Immature natural killer cell (primary cell): ENCODE measurements at regions not wholly inside any gene's neighbourhood (a gene's known extent, or its start where the extent isn't known, plus 50 kb on each side); places are given as distances from the start of the nearest gene placed in this dataset.

Experiments used
- DNase-seq, 3 donors: peaks; one replicate each; pipeline ENCODE4 v3.0.0; 2022; ENCODE audit warnings: mixed read lengths in 1 of 3
- H3K27ac Mint-ChIP-seq, 6 donors: one replicate each; pipeline ENCODE4 v1.8.0; 2020; ENCODE audit warnings: mixed read lengths in 6 of 6, mild to moderate bottlenecking in 5 of 6, inconsistent platforms in 4 of 6, moderate library complexity in 3 of 6
- H3K27me3 Mint-ChIP-seq, 3 donors: one replicate each; pipeline ENCODE4 v1.8.0; 2020 to 2021; ENCODE audit warnings: low read depth in 3 of 3, mild to moderate bottlenecking in 3 of 3, mixed read lengths in 3 of 3, moderate library complexity in 3 of 3, inconsistent platforms in 1 of 3
- H3K36me3 Mint-ChIP-seq, 3 donors: one replicate each; pipeline ENCODE4 v1.8.0; 2020; ENCODE audit warnings: mixed read lengths in 3 of 3, inconsistent platforms in 2 of 3, mild to moderate bottlenecking in 2 of 3
- H3K4me1 Mint-ChIP-seq, 2 donors: one replicate each; pipeline ENCODE4 v1.8.0; 2020; ENCODE audit warnings: inconsistent platforms in 2 of 2, mild to moderate bottlenecking in 2 of 2, mixed read lengths in 2 of 2, moderate library complexity in 1 of 2
- H3K4me3 Mint-ChIP-seq, 5 donors: one replicate each; pipeline ENCODE4 v1.8.0; 2020; ENCODE audit warnings: mild to moderate bottlenecking in 5 of 5, mixed read lengths in 5 of 5, inconsistent platforms in 3 of 5, moderate library complexity in 3 of 5
- H3K9me3 Mint-ChIP-seq, 6 donors: one replicate each; pipeline ENCODE4 v1.8.0; 2020; ENCODE audit warnings: mild to moderate bottlenecking in 6 of 6, mixed read lengths in 6 of 6, inconsistent platforms in 4 of 6, moderate library complexity in 3 of 6

DNA sequence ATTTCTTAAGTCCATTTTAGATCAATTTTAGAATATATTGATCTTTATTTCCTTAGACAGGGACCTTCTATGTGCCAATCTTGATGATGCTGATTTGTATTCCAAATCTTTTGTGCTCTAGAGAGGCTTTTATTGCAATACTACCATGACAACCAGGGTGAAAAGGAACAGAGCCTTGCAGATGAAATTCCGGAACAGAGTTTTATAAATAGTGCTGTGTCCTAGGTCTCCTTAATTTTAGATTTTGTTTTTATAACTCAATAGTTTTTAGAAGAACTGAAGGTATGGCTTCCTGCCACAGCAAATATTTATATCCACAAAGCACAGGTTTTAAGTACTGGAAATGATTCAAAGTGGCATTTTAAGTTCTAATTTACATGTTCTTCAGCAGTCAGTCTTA is 160.2 kb downstream of the PMAIP1 start:
- H3K36me3 Mint-ChIP-seq: no peaks in the 10 kb centered on the region
- H3K4me3 Mint-ChIP-seq: no peak overlapping the region
- no peak for DNase-seq
- no peak overlapping the region for H3K27ac Mint-ChIP-seq
- peaks cover 0 to 4% (median 0%) of the 10 kb centered on the region in 3 donors for H3K27me3 Mint-ChIP-seq
- no peaks in the 10 kb centered on the region for H3K4me1 Mint-ChIP-seq
- peaks cover 0 to 5% (median 0%) of the 10 kb centered on the region in 6 donors for H3K9me3 Mint-ChIP-seq

DNA sequence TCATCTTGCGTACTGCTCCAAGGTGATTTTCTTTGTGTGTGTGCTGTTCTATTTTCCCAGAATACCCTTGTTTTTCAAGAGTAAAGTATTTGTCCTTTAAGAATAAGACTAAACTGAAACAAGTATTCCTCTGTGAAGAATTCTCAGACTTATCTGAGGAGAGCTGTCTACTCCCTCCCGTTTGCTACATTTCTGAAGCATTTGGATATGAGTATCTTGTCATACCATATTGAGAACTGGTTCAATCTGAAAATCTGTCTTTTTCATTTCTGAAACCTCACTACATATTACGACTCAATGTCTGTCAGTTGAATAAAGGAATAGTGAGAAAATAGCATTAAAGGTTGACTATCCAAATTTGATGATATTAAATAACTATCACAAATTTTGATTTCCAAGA is 159.4 kb downstream of the PMAIP1 start:
- no peaks in the 10 kb centered on the region for H3K36me3 Mint-ChIP-seq
- no peak for DNase-seq
- H3K27ac Mint-ChIP-seq: no peak overlapping the region
- H3K4me3 Mint-ChIP-seq: no peak overlapping the region
- peaks cover 0 to 5% (median 0%) of the 10 kb centered on the region in 6 donors for H3K9me3 Mint-ChIP-seq
- H3K27me3 Mint-ChIP-seq: peaks cover 0 to 4% (median 0%) of the 10 kb centered on the region in 3 donors
- no peaks in the 10 kb centered on the region for H3K4me1 Mint-ChIP-seq

DNA sequence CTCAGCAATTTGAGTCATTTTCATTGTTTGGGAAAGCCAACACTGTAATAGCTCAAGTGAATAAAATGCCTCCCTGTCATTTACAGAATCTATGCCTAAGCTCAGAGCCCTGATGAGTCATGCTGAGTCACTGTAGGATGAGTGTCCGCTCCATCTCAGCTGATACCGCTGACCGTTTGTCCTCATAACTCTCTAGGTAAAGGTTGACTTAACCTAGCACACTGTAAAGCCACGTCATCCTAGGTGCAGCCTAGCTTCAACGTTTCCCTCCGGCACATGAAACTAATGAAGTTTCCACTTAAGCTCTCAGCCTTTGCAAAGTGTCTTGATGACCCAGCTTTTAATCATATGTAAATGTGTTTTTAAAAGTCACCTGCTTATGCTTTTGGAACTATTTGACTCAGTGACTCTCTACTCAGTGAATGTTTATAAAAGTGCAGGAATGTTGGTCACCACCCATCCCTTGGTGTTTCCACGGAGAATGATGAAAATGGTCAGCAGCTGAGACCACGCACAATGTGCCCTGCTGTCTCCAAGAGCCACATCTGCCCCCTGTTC is 154.0 kb downstream of the PMAIP1 start:
- H3K27ac Mint-ChIP-seq: no peak overlapping the region
- no peak overlapping the region for H3K4me3 Mint-ChIP-seq
- no peaks in the 10 kb centered on the region for H3K4me1 Mint-ChIP-seq
- H3K9me3 Mint-ChIP-seq: no peaks in the 10 kb centered on the region
- no peak for DNase-seq
- peaks cover 0 to 2% (median 0%) of the 10 kb centered on the region in 3 donors for H3K27me3 Mint-ChIP-seq
- no peaks in the 10 kb centered on the region for H3K36me3 Mint-ChIP-seq

DNA sequence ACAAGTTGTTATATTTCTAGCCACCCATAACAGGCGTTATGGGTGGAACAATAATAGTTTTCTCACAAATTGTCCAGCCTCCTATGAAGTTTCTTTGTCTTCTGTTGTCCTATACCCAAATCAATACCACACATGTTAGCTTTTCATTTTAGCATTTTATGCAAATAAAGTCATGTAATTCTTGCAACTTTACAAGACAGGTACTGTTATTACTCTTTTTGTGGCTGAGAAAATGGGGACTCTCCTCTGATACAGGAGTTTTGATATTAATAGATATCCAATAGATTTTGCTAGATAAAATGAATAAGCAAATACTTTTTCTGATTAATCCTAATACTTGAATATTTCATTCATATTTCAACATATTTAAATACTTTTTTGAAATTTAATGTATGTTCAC is 151.0 kb downstream of the PMAIP1 start:
- no peaks in the 10 kb centered on the region for H3K9me3 Mint-ChIP-seq
- DNase-seq: no peak
- no peak overlapping the region for H3K4me3 Mint-ChIP-seq
- H3K27ac Mint-ChIP-seq: no peak overlapping the region
- no peaks in the 10 kb centered on the region for H3K4me1 Mint-ChIP-seq
- H3K27me3 Mint-ChIP-seq: peaks cover 0 to 2% (median 0%) of the 10 kb centered on the region in 3 donors
- H3K36me3 Mint-ChIP-seq: no peaks in the 10 kb centered on the region

DNA sequence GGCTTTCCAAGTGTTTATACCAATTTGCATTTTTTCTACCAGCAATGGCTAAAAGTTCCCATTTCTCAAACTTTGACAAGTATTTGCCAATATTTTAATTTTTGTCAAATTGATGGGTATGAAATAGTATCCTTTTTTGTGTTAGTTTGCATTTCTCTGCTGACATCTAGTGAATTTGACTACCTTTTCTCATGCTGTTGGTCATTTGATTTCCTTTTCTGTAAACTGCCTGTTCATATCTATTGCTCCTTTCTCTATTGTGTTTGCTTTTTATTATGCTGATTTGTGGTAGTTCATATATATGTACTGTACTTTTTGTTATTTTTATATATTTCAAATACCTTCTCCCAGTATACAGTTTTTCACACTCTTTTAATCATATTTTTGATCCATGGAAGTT is 149.4 kb downstream of the PMAIP1 start:
- no peaks in the 10 kb centered on the region for H3K9me3 Mint-ChIP-seq
- peaks cover 0 to 4% (median 0%) of the 10 kb centered on the region in 3 donors for H3K27me3 Mint-ChIP-seq
- H3K27ac Mint-ChIP-seq: no peak overlapping the region
- H3K36me3 Mint-ChIP-seq: no peaks in the 10 kb centered on the region
- no peak overlapping the region for H3K4me3 Mint-ChIP-seq
- H3K4me1 Mint-ChIP-seq: no peaks in the 10 kb centered on the region
- no peak for DNase-seq

DNA sequence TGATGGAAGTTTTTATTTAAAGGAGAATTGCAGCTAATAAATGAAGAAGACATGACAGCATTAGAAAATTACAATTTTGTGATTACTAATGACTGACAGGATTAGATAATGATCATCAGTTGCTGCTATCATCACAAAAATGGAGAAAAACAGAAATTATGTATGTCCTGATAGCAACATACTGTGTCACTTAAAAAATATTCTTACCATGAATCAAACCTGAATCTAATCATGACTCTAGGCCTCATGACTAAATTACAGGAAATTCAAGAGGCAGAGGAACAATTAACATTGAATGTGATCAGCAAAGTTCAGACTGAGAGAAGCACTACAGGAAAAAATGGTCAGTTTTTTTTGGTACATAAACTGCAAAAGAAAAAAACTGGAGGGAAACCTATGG is 147.8 kb downstream of the PMAIP1 start:
- Mint-ChIP-seq H3K4me1 (no peaks in the 10 kb centered on the region), H3K4me3 (no peak overlapping the region), H3K36me3 (no peaks in the 10 kb centered on the region), H3K9me3 (no peaks in the 10 kb centered on the region), H3K27me3 (peaks cover 0 to 4% (median 0%) of the 10 kb centered on the region in 3 donors), H3K27ac (no peak overlapping the region)
- DNase-seq: no peak

DNA sequence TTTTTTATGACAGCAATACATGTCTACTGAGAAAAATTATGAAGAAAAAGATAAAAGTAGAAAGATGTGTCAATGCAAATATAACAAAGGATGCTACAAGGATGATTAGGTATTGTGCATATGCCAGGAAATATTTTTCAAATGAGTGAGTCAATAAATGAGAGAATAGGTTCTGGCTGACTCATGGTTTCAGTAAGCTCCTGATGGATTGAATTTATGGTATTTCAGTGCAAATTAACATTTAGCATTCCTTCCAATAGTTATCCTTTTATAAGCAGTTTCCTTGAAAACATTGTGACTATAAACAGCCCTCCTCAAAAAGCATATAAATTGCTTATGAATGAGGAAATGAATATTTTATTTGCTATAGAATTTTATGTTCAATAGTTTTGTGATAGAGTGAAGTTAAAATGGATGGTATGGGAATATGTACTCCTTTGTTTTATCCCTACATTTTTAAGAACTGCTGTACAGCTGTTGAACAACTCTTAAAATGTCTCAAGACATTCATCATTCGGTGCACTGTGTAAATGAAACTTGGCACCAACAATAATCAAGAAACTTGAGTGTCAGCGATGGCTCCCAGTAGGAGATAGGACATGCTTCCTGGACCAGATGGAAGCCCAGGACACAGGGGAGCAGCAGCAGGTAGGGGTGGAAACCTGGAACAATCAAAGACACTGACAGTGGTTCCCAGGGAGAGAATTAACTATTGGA is 144.7 kb downstream of the PMAIP1 start:
- no peak overlapping the region for H3K4me3 Mint-ChIP-seq
- no peaks in the 10 kb centered on the region for H3K36me3 Mint-ChIP-seq
- no peaks in the 10 kb centered on the region for H3K4me1 Mint-ChIP-seq
- H3K27me3 Mint-ChIP-seq: peaks cover 0 to 2% (median 0%) of the 10 kb centered on the region in 3 donors
- DNase-seq: no peak
- H3K9me3 Mint-ChIP-seq: no peaks in the 10 kb centered on the region
- no peak overlapping the region for H3K27ac Mint-ChIP-seq

DNA sequence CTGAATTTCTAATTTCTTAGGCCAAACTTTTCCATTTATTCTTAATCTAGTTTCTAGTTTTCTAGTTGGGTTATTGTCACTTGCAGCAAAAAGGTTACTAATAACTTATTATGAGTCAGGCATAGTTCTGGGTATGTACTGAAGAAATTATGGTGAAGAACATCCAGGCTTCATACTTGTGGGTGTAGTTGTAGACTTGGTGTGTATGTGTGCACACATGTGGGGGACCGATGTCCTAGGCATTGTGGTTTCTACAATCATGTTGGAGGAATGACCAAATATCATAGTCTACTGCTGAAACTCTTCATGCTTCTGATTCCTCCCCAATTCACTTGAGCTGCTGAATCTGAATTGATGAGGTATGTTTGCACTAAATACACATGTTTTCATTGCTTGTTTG is 141.2 kb downstream of the PMAIP1 start:
- peaks cover 0 to 2% (median 0%) of the 10 kb centered on the region in 3 donors for H3K27me3 Mint-ChIP-seq
- no peaks in the 10 kb centered on the region for H3K36me3 Mint-ChIP-seq
- no peaks in the 10 kb centered on the region for H3K4me1 Mint-ChIP-seq
- no peak overlapping the region for H3K4me3 Mint-ChIP-seq
- no peak for DNase-seq
- H3K9me3 Mint-ChIP-seq: no peaks in the 10 kb centered on the region
- H3K27ac Mint-ChIP-seq: no peak overlapping the region

DNA sequence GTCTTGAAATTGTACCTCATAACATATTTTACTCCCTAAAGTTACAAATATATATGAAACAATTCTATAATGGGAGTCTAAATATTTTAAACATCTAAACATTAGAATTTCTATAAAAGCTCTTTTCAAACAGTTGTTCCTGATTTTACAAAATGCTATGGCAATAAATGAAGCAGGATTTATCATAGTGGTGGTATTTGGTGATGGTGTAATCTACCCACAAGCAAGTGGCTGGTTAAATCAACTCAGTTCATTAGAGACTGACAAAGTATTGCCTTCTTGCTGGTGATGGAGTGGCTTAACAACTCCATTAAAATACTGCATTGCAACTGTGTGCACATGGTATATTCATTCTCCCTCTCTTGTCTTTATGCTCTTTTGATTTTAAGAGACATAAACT is 138.9 kb downstream of the PMAIP1 start:
- no peaks in the 10 kb centered on the region for H3K9me3 Mint-ChIP-seq
- H3K27ac Mint-ChIP-seq: no peak overlapping the region
- H3K4me3 Mint-ChIP-seq: no peak overlapping the region

DNA sequence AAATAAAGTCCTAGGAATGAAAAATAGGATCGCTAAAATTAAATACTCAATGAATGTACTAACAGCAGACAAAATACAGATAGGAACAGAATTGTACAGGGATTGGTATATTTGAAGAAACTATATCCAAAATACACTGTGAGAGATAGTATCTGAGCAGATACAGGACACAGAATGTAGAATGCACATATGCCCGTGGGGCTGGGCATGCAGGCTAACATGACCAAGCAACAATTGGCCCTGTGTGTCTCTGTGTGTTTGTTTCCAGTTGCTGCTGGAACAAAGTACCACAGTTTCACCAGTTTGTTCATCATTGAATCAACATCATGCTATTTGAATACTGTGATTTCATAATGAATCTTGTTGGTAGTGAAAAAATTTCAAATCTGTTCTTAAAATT is 127.6 kb downstream of the PMAIP1 start:
- Mint-ChIP-seq H3K9me3 (no peaks in the 10 kb centered on the region), H3K27me3 (peaks cover 0 to 3% (median 2%) of the 10 kb centered on the region in 3 donors), H3K36me3 (no peaks in the 10 kb centered on the region), H3K4me1 (no peaks in the 10 kb centered on the region), H3K27ac (no peak overlapping the region), H3K4me3 (no peak overlapping the region)
- no peak for DNase-seq

More for the DNA sequence above, 138.9 kb downstream of the PMAIP1 start:
- H3K4me1 Mint-ChIP-seq: no peaks in the 10 kb centered on the region
- H3K27me3 Mint-ChIP-seq: no peaks in the 10 kb centered on the region
- no peaks in the 10 kb centered on the region for H3K36me3 Mint-ChIP-seq
- DNase-seq: no peak

DNA sequence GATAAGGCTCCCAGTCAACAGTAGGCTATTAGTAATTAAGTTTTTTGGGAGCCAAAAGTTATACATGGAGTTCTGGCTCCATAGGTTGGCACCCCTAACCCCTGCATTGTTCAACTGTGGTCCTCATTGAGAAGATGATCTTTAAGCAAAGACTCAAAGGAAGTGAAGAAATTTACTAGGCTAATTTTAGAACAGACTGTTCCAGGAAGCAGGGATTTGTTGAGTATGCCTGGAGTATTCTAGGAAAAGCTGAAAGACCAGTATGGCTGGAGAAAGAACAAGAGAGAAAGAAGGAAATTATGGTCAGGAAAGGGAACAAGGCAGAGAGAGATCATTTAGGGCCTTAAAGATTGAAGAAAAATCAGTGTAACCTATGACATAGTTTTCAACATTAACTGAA is 125.1 kb downstream of the PMAIP1 start:
- H3K9me3 Mint-ChIP-seq: no peaks in the 10 kb centered on the region
- no peaks in the 10 kb centered on the region for H3K4me1 Mint-ChIP-seq
- DNase-seq: no peak
- no peaks in the 10 kb centered on the region for H3K36me3 Mint-ChIP-seq
- peaks cover 0 to 4% (median 4%) of the 10 kb centered on the region in 3 donors for H3K27me3 Mint-ChIP-seq
- no peak overlapping the region for H3K4me3 Mint-ChIP-seq
- no peak overlapping the region for H3K27ac Mint-ChIP-seq

DNA sequence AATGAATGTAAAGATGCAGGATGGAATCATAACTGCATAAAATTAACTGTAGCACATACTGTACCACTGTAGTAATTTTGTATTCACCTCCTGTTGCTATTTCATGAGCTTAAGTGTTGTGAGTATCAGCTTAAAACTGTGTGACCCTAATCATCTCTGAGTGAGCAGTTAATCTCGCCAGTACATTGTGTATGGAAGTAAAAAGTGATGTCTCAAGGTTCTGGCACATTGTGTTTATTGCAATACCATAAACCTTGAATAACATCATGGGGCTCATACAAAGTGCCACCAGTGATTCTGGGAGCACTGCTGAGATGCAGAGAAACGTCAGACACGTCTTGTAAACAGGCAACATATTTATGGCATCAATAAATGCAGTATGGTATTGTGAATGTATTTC is 124.5 kb downstream of the PMAIP1 start:
- Mint-ChIP-seq H3K4me3 (no peak overlapping the region), H3K4me1 (no peaks in the 10 kb centered on the region), H3K27ac (no peak overlapping the region), H3K36me3 (no peaks in the 10 kb centered on the region), H3K9me3 (no peaks in the 10 kb centered on the region), H3K27me3 (peaks cover 0 to 5% (median 4%) of the 10 kb centered on the region in 3 donors)
- no peak for DNase-seq

DNA sequence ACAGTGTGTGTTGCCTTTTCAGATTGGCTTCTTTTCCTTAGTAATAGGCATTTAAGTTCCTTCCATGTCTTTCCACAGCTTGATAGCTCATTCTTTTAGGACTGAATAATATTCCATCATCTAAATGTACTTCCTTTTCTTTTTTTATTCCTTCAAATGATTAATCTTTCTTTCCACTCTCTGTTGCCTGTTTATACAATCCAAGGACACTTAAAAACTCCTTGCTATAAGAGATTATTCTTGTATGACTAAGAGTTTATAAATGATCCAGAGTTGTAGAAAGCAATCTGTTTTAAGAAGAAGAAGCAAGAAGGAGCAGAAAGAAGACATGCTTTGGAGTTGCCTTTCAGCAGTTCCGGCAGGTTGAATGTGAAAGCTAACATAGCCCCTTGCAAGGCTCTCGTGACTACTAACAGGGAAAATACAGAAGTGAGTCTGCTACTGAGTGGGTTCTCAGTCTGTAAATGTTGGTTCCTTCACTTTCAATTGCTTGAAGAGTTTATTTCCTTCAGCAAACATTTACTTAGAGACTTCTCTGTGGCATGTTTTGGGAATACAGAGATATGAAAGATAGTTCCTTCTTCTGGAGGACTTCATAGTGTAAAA is 123.0 kb downstream of the PMAIP1 start:
- no peaks in the 10 kb centered on the region for H3K4me1 Mint-ChIP-seq
- no peaks in the 10 kb centered on the region for H3K36me3 Mint-ChIP-seq
- peaks cover 0 to 5% (median 4%) of the 10 kb centered on the region in 3 donors for H3K27me3 Mint-ChIP-seq
- no peak overlapping the region for H3K4me3 Mint-ChIP-seq
- no peak for DNase-seq
- H3K9me3 Mint-ChIP-seq: no peaks in the 10 kb centered on the region
- H3K27ac Mint-ChIP-seq: no peak overlapping the region

DNA sequence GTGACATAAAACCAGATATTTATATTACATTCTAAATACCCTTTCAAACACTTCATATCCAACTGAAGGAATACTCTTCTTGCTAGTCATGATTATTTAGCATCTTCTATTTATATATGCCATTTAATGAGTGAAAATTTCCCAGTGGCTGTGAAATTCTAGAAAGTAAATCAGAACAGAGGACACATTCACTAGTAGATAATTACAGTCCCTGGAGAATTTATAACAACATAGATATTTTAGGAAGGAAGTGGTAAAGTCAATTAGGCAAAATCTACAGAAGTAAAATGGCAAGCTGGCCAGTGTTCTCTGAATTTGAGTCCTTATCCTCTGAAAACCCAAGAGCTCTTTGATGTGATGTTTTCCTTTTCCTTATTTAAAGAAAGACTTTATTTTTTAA is 121.8 kb downstream of the PMAIP1 start:
- H3K4me1 Mint-ChIP-seq: no peaks in the 10 kb centered on the region
- DNase-seq: no peak
- peaks cover 0 to 6% (median 4%) of the 10 kb centered on the region in 3 donors for H3K27me3 Mint-ChIP-seq
- H3K4me3 Mint-ChIP-seq: no peak overlapping the region
- no peaks in the 10 kb centered on the region for H3K36me3 Mint-ChIP-seq
- H3K9me3 Mint-ChIP-seq: no peaks in the 10 kb centered on the region
- no peak overlapping the region for H3K27ac Mint-ChIP-seq
